HG03439 (cell line): ENCODE measurements at regions not wholly inside any gene's neighbourhood (a gene's known extent, or its start where the extent isn't known, plus 50 kb on each side); places are given as distances from the start of the nearest gene placed in this dataset.

ENCODE experiments used
- ATAC-seq: cut with Tn5 transposase; IDR thresholded peaks from one replicate; pipeline ENCODE4 v1.9.1; 2021; ENCODE audit warnings: mild to moderate bottlenecking, moderate library complexity; ENCODE audit not compliant: unreplicated experiment

DNA sequence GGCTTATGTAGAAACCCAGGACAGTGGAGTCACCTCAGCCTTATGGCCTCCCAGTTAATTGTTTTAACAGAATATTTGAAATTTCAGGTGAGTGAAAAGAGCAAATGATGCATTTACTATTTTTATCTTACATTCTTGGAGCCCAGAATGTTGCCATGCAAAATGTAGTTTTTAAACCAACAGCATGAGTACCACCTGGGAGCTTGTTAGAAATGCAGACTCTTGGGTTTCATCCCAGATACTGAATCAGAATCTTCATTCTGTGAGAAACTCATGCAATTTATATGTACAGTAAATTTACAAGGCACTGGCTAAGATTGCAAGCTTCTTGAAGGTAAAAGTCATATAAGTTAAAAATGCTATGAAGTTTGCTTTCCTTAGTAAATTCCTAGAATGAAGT lies 654.5 kb upstream of the CDH2 start:
- no peak for ATAC-seq

DNA sequence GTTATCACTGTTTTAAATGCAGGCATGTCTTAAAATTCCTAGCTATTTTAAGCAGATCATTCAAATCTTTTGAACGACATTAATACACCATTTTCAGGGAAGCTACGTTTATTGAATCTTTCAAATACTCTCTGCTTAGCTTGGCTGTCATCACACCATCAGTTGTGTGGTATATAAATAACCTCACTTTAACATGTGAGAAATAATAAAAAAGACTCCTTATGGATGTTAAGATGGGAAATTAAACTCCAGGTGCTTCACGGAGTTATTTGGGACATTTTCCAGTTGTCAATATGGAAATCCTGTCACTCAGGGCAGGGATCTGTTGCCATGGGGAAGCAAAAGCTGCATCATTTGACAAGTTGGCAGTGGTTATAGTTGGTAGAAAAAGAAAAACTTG lies 649.2 kb upstream of the CDH2 start:
- ATAC-seq, result no peak

DNA sequence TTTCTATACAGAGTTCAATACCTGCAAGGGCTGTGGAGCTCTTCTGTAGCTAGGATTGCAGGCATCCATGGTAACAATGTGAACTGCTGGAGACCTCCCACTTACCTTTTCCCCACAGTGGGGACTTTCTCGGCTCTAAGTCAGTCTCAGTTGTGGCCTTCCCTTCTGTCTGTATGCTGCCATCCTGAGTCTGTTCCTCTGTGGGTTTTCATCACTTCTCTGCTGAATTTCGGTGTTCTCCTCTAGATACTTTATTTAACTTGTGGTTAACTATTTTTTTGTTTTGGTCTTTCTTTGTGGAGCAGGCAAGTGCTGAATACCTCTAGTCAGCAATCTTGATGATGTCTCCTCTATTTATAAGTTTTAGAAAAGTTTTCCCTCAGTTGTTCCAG lies 647.2 kb upstream of the CDH2 start:
- ATAC-seq, result no peak

DNA sequence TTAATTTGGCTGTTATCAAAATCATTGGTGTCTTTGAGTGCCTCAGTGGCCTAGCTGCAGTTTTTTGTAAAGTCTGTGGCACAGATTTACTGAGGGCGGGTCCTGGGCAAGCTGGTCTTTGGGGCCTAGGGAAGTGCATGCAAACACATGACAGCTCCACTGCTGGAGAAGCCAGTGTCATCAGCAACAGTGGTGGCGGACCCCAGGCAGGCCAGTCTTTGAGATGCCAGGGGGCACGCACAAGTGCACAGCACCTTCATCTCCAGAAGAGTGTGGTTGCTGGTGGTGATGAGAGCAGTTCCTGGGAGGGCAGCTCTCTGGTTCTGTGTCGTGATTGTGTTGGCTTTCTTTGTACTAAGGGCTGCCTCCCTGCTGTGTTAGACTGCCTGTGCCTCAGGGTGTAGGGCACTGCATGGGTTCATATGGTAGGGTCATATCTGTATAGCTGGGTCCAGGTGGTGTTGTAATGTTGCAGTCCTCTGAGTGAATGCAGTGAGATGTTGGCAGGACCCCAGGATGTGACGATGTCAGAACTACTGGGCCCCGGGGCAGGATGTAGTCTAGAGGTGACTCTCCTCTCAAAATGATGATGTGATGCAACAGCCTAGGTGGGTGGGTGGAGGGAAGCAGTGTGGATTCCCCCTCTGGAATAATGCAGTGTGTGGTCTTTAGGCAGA lies 646.7 kb upstream of the CDH2 start:
- no peak for ATAC-seq

DNA sequence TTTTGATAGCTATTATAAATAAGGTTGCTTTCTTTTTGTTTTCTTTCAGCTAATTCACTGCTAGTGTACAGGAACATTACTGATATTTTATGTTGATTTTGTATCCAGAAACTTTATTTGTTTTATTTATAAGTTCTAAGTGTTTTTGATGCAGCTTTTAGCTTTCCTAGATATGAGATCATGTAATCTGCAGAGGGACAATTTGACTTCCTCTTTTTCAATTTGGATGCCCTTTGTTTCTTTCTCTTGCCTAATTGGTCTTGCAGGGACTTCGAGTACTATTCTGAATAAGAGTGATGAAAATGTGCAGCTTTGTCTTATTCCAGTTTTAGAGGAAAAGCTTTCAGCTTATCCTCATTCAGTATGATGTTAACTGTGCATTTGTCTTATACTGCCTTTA lies 643.4 kb upstream of the CDH2 start:
- no peak for ATAC-seq

DNA sequence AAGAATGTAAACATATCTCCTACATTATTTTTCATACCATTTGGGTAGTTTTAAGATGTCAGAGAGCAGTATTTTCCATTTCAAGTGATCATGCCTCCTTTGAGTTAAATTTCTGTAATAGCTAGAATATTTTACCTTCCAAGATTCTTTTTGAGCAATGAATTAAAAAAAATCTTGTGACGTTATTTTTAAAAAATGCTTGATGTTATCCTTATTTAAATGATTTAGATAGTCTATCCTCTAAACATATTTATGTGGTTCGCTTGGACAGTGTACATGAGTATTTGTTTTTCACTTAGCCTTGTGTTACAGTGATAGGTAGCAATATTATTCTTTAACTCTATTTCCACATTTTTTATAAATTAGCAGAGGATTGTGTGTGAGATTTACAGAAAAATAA lies 639.2 kb upstream of the CDH2 start:
- ATAC-seq, result no peak

DNA sequence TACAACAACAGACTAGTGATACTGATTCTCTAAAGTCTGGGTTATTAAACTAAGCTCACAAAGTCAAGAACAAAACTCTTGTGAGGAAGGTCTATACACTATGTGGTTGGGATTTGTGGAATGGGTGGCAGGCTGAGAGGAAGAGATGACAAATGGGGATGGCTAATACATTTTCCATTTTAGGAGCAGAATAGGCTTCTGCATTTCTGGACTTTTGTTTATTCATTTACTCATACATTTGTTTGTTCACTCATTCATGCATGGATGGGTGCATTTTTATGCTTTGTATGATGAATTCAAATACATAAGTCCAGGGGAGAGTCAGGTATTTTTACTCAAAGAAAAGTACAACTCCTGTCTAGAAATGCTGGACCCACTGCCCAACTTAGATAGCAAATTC lies 637.4 kb upstream of the CDH2 start:
- ATAC-seq, result no peak

DNA sequence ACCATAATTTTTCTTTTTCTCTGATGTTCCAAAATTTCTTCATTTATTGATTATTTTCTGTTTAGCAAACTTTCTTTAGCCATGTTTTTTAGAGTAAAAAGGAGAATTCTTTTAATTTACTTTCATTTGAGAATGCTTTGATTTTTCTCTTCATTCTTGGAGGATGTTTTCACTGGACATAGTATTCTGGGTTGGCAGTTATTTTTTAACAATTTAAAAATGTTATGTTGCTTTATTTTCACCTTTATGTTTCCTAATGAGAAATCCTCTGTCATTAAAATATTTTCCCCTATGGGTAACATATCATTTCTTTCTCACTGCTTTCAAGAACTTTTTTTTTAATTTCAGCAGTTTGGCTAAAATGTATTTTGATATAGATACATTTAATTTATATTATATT lies 631.4 kb upstream of the CDH2 start:
- ATAC-seq, result no peak

DNA sequence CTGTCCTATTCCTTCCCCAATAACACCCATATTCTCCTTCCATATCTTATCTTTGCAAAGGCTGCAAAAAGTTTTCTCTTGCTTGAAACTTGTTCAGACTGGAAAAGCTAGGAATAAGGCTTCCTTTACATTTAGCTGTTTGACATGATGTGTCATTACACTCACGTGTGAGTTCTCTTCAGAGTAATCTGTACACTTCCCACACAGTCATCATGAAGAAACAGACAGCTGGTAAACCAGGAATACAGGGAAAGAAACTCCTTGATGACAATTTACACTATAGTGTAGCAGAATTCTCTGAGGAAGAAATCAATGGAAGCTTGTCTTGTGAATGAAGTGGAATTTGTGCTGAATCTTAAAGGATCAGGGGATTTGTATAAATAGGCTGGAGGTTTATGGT lies 628.6 kb upstream of the CDH2 start:
- ATAC-seq, result no peak

DNA sequence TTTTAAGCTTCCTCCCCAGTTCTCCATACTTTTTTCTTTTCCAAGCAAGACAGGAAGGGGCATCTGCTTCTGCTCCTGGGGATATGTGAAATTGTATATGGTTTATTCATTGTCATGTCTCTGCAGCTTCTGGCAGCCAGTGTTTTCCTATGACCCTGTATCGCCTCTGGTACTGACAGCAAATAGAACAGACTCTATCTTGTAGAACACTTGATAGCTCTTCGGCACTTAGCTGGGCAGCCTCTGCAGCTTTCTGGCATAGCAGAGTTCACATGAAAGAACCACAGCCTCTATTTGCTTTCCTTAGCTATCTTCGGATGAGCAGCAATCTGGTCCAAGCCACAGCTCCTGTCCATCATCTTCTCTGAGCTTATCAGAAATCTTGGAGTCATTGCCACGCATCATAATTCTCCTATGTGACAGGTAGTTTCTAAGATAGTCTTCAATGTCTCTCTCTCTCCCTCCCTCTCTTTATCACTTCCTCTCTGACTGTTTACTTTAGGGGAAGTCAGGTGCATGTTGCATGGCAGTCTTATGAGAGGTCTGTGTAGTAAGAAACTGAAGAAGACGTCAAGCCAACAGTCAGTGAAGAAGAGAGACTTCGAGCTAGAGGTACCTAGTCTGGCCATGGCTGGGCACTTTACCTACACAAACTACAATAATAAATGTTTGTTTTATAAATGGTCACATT lies 627.7 kb upstream of the CDH2 start:
- ATAC-seq, result no peak

DNA sequence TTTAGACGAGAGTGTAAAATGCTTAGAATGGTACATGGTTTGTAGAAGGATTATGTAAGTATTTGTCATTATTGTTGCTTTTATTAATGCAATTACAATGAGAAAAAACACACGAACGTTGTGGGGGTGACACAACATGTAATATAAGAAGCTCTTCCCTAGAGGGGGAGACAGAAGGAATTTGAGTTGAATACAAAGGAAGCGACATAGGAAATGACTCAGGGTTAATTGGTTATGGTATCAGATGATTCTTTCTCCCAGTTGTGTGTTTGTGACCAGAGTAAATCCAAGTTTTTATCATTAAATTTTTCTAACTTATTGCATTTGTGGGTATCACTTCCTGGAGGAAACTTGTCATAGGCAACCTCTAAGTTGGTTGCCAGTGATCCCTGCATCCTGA lies 625.6 kb upstream of the CDH2 start:
- no peak for ATAC-seq

DNA sequence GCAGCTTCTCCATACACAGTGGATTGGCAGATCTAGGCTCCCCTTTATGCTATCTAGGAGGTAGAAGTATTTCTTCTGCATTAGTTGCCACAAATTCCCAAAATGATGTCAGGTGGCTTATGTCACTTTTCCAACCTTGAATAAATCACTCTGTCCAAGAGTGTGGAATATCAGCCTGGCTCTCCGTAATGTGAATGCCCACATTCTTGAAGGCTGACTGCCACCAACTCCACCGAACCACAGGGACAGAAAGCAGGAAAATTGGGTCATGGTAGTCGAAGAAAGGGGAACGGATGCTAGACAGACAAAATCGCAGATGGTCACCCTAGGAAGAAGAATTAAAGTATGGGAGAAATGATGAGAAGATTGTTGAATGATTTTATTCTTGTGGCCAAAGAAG lies 624.9 kb upstream of the CDH2 start:
- ATAC-seq, result no peak

DNA sequence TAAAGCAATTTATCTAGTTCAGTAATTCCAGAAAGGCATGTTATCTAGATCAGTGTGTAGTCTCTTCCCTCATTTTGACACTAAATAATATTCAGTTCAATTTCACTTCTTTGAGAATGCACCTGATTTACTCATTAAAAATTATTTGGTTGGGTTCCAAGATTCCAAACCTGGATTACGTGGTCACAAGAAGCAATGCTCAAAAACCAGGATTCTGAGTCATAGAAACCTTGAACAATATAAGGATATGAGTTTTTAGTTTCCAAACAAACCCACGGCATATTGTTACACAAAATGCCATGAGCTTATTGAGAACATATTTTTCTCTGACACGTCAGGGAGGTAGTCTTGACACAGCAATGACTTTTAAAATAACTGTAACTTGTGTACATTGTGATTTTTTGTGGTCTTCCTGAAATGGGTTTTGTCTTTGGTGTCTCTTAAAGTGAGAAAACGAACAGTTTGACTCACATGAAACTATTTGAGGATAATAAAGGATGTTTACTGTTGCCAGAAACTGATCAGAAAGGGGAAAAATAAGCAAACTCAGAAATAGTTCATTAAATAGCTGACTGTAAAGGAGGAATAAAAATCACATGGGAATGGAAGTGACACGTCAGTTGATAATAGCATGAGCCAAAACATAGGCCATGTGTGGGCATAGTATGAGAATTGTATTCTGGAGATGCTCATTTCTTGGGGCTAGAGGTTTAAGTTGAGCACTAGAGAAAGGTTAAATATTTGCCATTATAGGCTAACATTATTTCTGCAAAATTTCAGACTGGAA lies 617.7 kb upstream of the CDH2 start:
- ATAC-seq, result no peak

DNA sequence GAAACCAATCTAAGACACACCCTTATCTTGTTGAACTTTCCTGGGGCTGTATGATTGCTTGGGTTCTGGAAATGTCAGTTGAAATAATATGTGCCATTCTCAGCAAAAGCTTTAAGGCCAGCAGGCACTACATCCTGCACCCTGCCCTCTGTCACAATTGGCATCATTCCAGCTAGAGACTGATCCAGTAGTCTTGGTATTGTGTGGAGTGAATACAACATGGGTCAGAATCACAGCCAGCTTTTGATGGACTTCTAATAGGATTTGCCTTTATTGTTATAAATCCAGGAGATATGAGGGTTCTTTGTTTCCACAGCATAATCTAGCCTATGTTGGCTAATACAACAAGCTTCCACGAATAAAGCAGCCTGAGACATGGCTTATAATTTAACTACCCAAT lies 617.0 kb upstream of the CDH2 start:
- no peak for ATAC-seq

DNA sequence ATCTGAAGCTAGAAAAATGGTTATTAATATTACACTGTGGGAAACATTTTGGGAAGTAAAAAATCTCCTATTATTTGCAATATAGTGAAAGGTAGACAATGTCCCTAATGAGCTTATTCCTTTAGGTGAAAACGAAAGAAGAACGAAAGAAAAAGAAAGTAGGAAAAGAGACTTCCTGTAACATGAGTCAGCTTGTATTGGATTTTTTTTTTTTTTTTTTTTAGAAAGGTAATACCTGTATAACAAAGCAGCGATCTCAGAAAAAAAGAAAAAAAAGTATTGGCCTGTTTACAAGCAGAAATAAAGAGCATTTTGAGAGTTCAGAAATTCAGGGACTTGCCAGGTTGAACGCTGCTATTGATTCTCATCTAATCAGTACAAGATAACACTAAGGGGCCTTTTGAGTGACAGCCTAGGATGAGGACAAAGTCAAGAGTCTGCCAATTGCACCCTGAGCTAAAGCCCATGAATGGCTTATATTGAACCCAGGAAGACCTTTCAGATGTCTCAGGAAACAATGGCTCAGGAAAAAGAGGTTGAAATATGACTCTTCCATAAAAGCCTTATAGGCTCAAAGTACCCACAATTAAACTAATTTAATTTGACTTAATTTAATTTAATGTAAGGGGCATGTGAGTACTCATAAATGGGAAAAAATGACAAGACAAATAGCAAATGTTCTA lies 615.6 kb upstream of the CDH2 start:
- ATAC-seq, result no peak

DNA sequence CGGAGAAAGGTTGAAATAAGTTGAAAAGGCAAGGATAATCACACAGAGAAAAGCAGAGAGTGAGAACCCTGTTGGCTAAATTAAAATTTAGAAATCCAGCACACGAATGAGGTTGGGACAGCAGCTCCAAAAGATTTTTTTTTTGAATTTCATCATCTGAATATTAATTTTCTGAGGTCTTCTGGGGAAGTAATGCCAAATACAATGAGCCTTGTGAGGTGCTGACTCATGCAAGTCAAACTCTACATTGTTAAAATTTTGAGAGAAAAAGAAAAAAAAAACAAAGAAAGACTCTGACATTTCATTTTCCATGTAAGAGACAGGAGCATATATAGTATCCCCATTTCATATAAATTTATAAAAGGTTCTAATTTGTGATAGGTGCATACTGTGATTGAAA lies 614.2 kb upstream of the CDH2 start:
- no peak for ATAC-seq

DNA sequence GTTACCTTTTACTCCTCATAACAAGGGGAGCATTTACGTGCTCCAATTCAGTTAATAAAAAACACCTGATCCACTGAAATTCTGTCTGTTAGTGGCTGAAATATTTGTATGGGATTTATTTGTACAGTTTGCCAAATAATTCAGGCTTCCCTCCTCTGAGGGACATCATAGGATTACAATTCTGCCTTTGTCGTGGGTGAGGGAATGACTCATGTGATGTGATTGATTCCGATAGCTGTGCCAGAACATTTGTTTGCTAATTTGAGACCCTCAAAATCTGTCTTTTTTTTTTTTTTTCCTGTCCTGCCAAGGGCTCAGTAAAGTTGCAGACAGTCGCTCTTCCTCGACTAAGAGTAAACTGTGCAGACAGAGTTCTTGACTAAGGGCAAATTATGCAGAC lies 612.6 kb upstream of the CDH2 start:
- no peak for ATAC-seq

DNA sequence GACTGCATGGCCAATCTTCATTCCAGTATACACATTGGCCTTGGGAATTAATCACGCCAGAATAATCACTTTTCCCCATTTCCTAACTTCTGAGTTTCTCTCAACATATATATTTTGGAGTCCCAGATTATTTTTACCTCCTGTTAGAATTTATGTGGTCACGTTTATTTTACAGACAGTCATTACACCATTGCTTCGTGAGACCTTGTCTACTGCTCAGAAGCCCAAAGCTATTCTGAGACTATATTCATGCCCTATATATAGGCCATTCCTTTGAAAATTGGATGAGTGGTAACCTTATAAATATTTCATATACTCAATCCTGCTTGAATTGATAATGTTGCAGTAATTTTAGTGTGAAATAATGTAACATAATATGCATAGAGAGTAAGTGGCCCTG lies 610.0 kb upstream of the CDH2 start:
- no peak for ATAC-seq

DNA sequence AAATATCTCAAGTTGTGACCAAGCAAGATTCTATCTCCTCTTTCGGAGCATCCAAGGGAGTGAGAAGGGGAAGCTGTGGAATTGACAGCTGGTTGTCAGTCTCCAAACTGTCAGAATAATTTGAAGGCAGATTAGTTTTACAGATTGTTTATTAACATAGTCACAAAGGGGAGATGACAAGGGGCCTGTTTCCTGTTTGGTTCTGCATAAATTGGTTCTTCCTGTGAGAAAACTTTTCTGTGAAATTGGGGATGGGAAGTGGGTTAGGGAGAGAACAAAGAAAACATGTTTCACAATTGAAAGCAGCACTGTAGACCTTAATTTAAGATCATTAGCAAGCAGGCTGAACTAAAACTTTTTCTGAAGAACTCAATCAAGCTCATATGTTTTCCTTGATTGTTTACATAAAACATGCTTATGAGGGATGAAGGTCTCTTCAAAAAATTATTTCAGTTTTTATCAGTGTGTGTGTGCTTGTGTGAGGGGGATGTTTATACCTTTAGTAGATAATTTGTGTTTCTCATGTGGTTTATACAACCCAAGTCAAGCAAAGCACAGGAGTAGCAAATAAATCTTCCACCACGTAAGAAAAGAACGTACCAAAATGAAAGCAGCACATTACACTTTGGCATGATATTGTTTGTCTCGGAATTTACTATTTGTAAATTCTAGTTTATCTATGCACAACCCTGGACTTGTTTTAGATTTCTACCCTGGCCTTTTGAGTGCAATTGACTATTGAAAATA lies 604.9 kb upstream of the CDH2 start:
- no peak for ATAC-seq

DNA sequence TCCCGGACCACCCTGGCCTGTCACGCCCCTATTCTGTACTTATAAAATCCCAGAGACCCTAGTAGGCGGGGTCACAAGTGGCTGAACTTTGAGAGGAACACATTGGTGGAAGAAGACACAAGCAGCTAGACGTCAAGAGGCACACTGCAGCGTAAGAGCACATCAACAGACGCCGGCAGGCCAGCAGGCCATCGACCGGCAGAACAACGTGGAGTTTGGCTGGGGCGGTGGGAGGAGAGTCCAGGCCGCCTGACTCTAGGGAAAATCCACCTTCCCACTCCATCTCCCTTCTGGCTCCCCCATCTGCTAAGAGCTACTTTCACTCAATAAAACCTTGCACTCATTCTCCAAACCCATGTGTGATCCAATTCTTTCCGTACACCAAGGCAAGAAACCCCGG lies 601.8 kb upstream of the CDH2 start:
- ATAC-seq, result no peak

DNA sequence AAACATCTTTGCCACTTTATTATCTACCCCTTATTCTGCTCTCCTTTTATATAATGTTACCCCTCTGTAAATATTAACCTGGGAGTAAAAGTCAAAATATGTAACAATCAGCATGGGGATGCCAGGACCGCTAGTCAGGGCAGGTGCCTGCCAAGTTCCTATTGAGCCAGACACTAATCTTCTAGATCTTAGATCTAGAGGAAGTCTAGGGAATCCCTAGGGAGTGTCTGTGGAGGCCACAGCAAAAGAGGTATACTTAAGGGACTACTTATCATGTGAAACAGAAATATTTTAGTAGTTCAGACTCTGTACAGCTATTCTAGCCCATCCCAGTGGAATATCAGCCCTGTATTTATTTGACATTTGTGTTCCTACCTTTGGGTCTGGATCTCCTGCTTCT lies 600.8 kb upstream of the CDH2 start:
- no peak for ATAC-seq
